Testis (tissue), 2 donors: ENCODE measurements at regions not wholly inside any gene's neighbourhood (a gene's known extent, or its start where the extent isn't known, plus 50 kb on each side); places are given as distances from the start of the nearest gene placed in this dataset.

ENCODE experiments used
- DNase-seq: peaks from one replicate; pipeline ENCODE4 v3.0.0-alpha.2; 2019
- H3K27ac ChIP-seq, 2 donors: fragments of 200-600 bp; sonication (generic); one replicate each; pipeline ENCODE4 v1.5.1; 2019
- H3K27me3 ChIP-seq: fragments of 200-600 bp; sonication (generic); one replicate; pipeline ENCODE4 v1.5.1; 2019
- H3K36me3 ChIP-seq: fragments of 200-600 bp; sonication (generic); one replicate; pipeline ENCODE4 v1.5.1; 2017; ENCODE audit warnings: low read depth; ENCODE audit errors: missing control alignments
- H3K4me1 ChIP-seq: fragments of 200-600 bp; sonication (generic); one replicate; pipeline ENCODE4 v1.5.1; 2019
- H3K4me3 ChIP-seq, 2 donors: fragments of 200-600 bp; sonication (generic); one replicate each; pipeline ENCODE4 v1.5.1; 2017 to 2019
- H3K9me3 ChIP-seq: fragments of 200-600 bp; sonication (generic); one replicate; pipeline ENCODE4 v1.5.1; 2017
- CTCF ChIP-seq, 3 experiments: fragments of 450-650 bp in 2 of 3; fragments of 200-600 bp in 1 of 3; sonication (generic) in 1 of 3; IDR thresholded peaks; one replicate each; pipeline ENCODE4 v1.5.1; 2016 to 2019; ENCODE audit warnings: antibody characterized with exemption in 3 of 3, mild to moderate bottlenecking in 2 of 3, moderate library complexity in 1 of 3
- POLR2A ChIP-seq: fragments of 450-650 bp; IDR thresholded peaks from one replicate; pipeline ENCODE4 v1.6.1; 2017; ENCODE audit warnings: antibody characterized with exemption, mild to moderate bottlenecking, moderate library complexity
- WGBS, 2 donors: methylation state at CpG; one replicate each; pipeline ENCODE4 v1.1.5; 2018; 5-methylcytosine and 5-hydroxymethylcytosine counted together
- intact Hi-C: fragments of 100-400 bp; cut with DNase I; formaldehyde crosslinking; loops from one replicate; pipeline ENCODE4 v1.15.1; 2023; ENCODE audit warnings: low total_unique reads

DNA sequence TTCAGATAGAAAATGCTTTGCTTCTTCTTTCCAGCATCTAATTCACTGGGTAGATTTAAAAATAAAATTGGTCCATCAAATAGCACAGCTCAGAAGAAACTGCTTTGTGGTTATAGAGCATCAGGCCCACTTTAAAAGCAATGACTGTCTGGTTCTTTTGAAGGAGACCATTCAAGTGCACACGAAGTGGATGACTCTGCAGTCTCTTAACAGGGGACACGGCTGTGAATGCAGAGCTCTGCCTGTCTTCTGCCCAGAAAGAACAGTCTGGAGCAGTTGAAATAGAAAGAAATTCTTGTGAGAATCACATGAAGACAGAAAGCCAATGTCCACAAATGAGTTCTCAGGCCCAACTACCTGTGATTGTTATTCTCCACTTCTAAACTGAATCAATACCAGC lies 138.7 kb upstream of the PLEKHA5 start:
- TF ChIP-seq CTCF (IDR thresholded peaks at IDR 0.05) (no peak), POLR2A (no peak)
- Histone ChIP-seq H3K4me3 (no peak overlapping the region), H3K27me3 (no peaks in the 10 kb centered on the region), H3K4me1 (peaks cover 3% of the 10 kb centered on the region), H3K36me3 (no peaks in the 10 kb centered on the region), H3K9me3 (no peaks in the 10 kb centered on the region), H3K27ac (no peak overlapping the region)
- intact Hi-C loops, result no loop called here
- no peak for DNase-seq
- 34 to 45% methylated on average over 2 of the region's 2 CpGs for WGBS, 2 donors

- TF ChIP-seq CTCF (IDR thresholded peaks at IDR 0.05), result no peak
- no peak for TF ChIP-seq POLR2A
- WGBS, 2 donors, result 90 to 100% methylated on average over 2 of the region's 2 CpGs
- H3K27ac ChIP-seq, result no peak overlapping the region
- H3K27me3 ChIP-seq, result no peaks in the 10 kb centered on the region
- no peak overlapping the region for H3K4me3 ChIP-seq
- H3K36me3 ChIP-seq, result no peaks in the 10 kb centered on the region
- intact Hi-C loops, result no loop called here
- H3K4me1 ChIP-seq, result peaks cover 3% of the 10 kb centered on the region
- DNase-seq, result no peak
- no peaks in the 10 kb centered on the region for H3K9me3 ChIP-seq
Observed at GRCh38 chr12:18992336-18992735, 137.2 kb upstream of the PLEKHA5 start.

DNA sequence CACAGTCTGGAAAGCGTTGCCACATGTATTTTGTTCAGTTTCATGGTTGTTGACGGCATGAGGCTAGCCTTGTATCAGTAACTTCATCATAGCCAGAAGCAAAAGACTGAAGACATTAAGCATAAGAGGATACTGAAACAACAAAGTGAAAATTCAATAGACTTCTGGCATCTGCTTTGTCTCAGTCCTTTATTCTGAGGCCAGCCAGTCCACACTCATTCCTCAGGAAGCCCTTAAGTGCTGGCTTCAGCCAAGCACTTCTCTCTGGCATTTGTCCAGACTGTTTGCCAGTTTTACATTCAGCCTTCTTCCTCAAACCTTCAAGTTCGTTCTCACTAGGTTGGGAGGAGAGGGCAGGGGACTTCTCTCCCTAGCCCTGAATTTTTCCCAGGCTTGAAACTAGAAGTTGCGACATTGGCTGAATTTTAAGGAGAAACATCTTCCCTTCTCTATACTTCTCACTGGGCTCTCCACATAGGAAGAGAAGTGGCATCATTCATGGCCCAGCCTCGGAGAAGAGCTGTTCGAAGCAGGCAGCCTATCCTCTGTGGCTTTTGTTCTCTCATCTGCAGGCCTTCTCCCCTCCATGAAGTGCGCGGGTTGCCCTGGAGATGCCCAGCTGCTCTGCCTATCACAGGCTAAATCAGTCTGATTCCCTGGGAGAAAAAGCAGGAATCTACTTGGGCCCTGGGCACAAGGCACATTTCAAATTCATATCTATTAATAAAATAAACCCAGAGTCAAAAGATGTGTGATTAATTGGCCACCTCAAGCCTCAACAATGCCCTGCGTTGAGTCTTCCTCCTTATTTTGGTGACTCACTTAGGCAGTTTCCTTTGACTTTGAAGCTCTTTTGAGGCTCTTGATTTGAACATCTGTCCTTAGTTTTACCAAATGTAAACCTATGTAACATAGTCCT lies 130.9 kb upstream of the PLEKHA5 start:
- Histone ChIP-seq H3K9me3 (no peaks in the 10 kb centered on the region), H3K27ac (no peak overlapping the region), H3K36me3 (no peaks in the 10 kb centered on the region), H3K4me1 (no peaks in the 10 kb centered on the region), H3K4me3 (no peak overlapping the region), H3K27me3 (no peaks in the 10 kb centered on the region)
- WGBS, 2 donors, result 85 to 86% methylated on average over 9 of the region's 9 CpGs
- DNase-seq, result no peak
- TF ChIP-seq POLR2A, result no peak
- no peak for TF ChIP-seq CTCF (IDR thresholded peaks at IDR 0.05)
- intact Hi-C loops, result no loop called here

DNA sequence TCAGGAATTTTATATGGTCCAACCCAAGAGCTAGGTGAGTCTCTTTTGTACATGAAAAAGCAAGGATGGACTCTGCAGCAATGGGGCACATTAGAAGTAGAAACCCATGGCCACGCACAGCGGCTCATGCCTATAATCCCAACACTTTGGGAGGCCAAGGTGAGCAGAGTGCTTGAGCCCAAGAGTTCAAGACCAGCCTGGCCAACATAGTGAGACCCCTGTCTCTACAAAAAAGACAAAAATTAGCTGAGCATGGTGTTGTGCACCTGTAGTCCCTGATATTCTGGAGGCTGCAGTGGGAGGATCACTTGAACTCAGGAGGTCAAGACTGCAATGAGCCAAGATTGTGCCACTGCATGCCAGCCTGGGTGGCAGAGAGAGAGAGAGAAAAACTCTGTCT lies 128.7 kb upstream of the PLEKHA5 start:
- no peaks in the 10 kb centered on the region for H3K36me3 ChIP-seq
- no peak overlapping the region for H3K4me3 ChIP-seq
- intact Hi-C loops, result no loop called here
- no peaks in the 10 kb centered on the region for H3K9me3 ChIP-seq
- H3K4me1 ChIP-seq, result no peaks in the 10 kb centered on the region
- no peaks in the 10 kb centered on the region for H3K27me3 ChIP-seq
- TF ChIP-seq POLR2A (no peak), CTCF (IDR thresholded peaks at IDR 0.05) (no peak)
- H3K27ac ChIP-seq, result no peak overlapping the region
- 74 to 76% methylated on average over 2 of the region's 2 CpGs for WGBS, 2 donors
- DNase-seq, result no peak

DNA sequence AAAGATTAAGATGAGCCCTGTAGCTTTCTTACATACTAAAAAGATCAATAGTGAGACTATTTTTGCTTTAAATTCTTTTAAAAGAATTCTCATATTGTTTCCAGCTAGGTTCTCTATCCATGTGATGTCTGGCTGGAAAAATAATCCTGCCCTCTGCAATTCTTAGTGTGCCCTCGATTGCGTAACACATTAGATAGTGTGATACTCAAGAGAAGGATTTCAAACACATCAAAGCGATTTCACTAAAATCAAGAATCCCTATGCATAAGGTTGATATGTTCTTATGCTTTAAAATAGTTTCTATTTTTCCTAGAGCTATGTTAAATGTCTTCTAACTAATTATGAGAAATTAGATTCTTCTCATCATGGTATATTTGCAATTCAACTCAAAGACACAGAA lies 127.3 kb upstream of the PLEKHA5 start:
- H3K4me1 ChIP-seq, result no peaks in the 10 kb centered on the region
- no peaks in the 10 kb centered on the region for H3K36me3 ChIP-seq
- H3K4me3 ChIP-seq, result no peak overlapping the region
- no peak for DNase-seq
- TF ChIP-seq POLR2A (no peak), CTCF (IDR thresholded peaks at IDR 0.05) (no peak)
- intact Hi-C loops, result no loop called here
- no peak overlapping the region for H3K27ac ChIP-seq
- H3K9me3 ChIP-seq, result no peaks in the 10 kb centered on the region
- no peaks in the 10 kb centered on the region for H3K27me3 ChIP-seq
- WGBS, 2 donors, result 90 to 92% methylated on average over 3 of the region's 3 CpGs
